Liver (tissue), 3 donors: ENCODE measurements at regions not wholly inside any gene's neighbourhood (a gene's known extent, or its start where the extent isn't known, plus 50 kb on each side); places are given as distances from the start of the nearest gene placed in this dataset.

Experiments used
- CTCF ChIP-seq: fragments of 150-350 bp; IDR thresholded peaks from 2 replicates; pipeline ENCODE4 v1.5.1; 2017; ENCODE audit warnings: improper control_type of control experiment, low read depth, low read length; ENCODE audit not compliant: missing input control
- EGR1 ChIP-seq, 2 donors: IDR thresholded peaks; 2 replicates each; pipeline ENCODE4 v1.6.1; 2016 to 2018; ENCODE audit warnings: antibody characterized with exemption in 2 of 2, low read depth in 2 of 2
- JUND ChIP-seq, 2 donors: IDR thresholded peaks; 2 replicates each; pipeline ENCODE4 v1.6.1; 2016; ENCODE audit warnings: antibody characterized with exemption in 2 of 2
- MAX ChIP-seq: IDR thresholded peaks from 2 replicates; pipeline ENCODE4 v1.6.1; 2016; ENCODE audit warnings: antibody characterized with exemption
- RAD21 ChIP-seq, 2 donors: IDR thresholded peaks; 2 replicates each; pipeline ENCODE4 v1.6.1; 2016; ENCODE audit warnings: antibody characterized with exemption in 2 of 2, mild to moderate bottlenecking in 2 of 2
- RXRA ChIP-seq, 2 donors: IDR thresholded peaks; 2 replicates each; pipeline ENCODE4 v1.6.1; 2017 to 2018; ENCODE audit warnings: antibody characterized with exemption in 2 of 2, mild to moderate bottlenecking in 1 of 2
- SP1 ChIP-seq: IDR thresholded peaks from 2 replicates; pipeline ENCODE4 v1.6.1; 2018; ENCODE audit warnings: antibody characterized with exemption, mild to moderate bottlenecking
- TAF1 ChIP-seq: conservative IDR thresholded peaks from 2 replicates; pipeline ENCODE4 v1.6.1; 2016; ENCODE audit warnings: antibody characterized with exemption, mild to moderate bottlenecking
- donor health status: healthy.
- donor health status: healthy.

- TF ChIP-seq CTCF = no peak
- TF ChIP-seq JUND (IDR thresholded peaks at IDR 0.05) = no peak
- TF ChIP-seq TAF1 = no peak
- TF ChIP-seq RAD21 (IDR thresholded peaks at IDR 0.05) = no peak
- TF ChIP-seq RXRA (IDR thresholded peaks at IDR 0.05) = no peak
- TF ChIP-seq SP1 = no peak
- no peak for TF ChIP-seq EGR1 (IDR thresholded peaks at IDR 0.05; ENCODE audit: low read depth in 2 of 2)
- TF ChIP-seq MAX = no peak
Observed at GRCh38 chr12:86712425-86712843, 456.2 kb upstream of the MGAT4C start.
